ENCODE measurements at regions not wholly inside any gene's neighbourhood (a gene's known extent, or its start where the extent isn't known, plus 50 kb on each side); places are given as distances from the start of the nearest gene placed in this dataset.

DNA sequence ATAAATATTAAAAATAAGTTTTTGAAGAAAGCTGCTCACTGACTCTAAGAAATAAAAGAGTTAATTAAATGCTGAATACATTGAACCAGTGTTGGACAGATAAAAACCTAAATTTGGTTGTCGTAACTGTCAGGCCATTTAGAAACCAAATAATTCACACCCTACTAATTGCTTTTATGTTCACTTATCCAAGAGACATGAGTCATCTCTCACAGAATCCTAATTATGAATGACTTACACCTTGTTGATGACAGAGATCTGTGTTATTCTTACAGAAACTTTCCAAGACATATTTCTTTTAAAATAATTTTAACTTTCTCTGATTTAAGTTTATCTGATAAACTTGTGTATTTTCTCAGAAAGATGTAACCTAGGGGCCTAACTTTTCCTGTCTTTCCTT is 250.7 kb downstream of the IKZF2 start:
- 36 to 64% methylated on average over 1 of the region's 1 CpG for WGBS, 2 donors (ENCODE audit: low coverage in 1 of 2)
- in situ Hi-C loops (cut with MboI; ENCODE audit: low pct_ligation_motif_present in 1 of 4, low pct_unique_long_range_greater_than_20kb in 1 of 4, low sequenced_read_pairs in 3 of 4) = no loop called here
- Histone ChIP-seq H3K27me3 (no peaks in the 10 kb centered on the region), H3K9me3 (no peaks in the 10 kb centered on the region), H3K4me3 (no peak overlapping the region), H3K4me1 (peaks cover 0 to 25% (median 6%) of the 10 kb centered on the region in 4 donors), H3K36me3 (no peaks in the 10 kb centered on the region), H3K27ac (no peak overlapping the region)
- no peak for DNase-seq
- intact Hi-C loops (cut with DNase I; ENCODE audit: low total_unique reads) = no loop called here
- TF ChIP-seq, protein P1, sequence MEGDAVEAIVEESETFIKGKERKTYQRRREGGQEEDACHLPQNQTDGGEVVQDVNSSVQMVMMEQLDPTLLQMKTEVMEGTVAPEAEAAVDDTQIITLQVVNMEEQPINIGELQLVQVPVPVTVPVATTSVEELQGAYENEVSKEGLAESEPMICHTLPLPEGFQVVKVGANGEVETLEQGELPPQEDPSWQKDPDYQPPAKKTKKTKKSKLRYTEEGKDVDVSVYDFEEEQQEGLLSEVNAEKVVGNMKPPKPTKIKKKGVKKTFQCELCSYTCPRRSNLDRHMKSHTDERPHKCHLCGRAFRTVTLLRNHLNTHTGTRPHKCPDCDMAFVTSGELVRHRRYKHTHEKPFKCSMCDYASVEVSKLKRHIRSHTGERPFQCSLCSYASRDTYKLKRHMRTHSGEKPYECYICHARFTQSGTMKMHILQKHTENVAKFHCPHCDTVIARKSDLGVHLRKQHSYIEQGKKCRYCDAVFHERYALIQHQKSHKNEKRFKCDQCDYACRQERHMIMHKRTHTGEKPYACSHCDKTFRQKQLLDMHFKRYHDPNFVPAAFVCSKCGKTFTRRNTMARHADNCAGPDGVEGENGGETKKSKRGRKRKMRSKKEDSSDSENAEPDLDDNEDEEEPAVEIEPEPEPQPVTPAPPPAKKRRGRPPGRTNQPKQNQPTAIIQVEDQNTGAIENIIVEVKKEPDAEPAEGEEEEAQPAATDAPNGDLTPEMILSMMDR (IDR thresholded peaks at IDR 0.05) = no peak
- TF ChIP-seq POLR2AphosphoS5 (IDR thresholded peaks at IDR 0.05) (no peak), POLR2A (IDR thresholded peaks at IDR 0.05) (no peak), EP300 (IDR thresholded peaks at IDR 0.05; ENCODE audit: low read depth) (no peak)

DNA sequence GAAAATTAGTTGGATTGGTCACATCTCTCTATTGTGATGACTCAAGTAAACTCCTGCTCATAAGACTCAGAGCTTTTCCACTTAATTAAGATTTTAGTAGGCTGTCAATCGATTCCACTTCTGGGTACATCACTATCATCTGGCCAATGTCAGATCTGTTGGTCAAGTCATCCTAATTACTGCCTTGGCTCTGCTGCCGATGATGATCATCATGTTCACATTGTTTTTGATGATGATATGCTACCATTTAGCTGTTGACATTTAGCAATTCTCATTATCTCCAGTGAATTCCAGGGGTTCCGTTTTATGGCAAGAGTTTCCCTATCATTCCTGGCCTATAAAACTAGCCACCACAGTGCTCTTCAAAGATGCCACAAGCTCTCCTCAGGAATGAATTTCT is 253.4 kb downstream of the IKZF2 start:
- 85 to 89% methylated on average over 2 to 3 of the region's 3 CpGs for WGBS, 2 donors (ENCODE audit: low coverage in 1 of 2)
- Histone ChIP-seq H3K4me1 (peaks cover 0 to 12% (median 0%) of the 10 kb centered on the region in 4 donors), H3K9me3 (no peaks in the 10 kb centered on the region), H3K27me3 (no peaks in the 10 kb centered on the region), H3K4me3 (no peak overlapping the region), H3K27ac (no peak overlapping the region), H3K36me3 (no peaks in the 10 kb centered on the region)
- intact Hi-C loops (cut with DNase I; ENCODE audit: low total_unique reads) (no loop called here), in situ Hi-C loops (cut with MboI; ENCODE audit: low pct_ligation_motif_present in 1 of 4, low pct_unique_long_range_greater_than_20kb in 1 of 4, low sequenced_read_pairs in 3 of 4) (no loop called here)
- TF ChIP-seq, protein P1 (IDR thresholded peaks at IDR 0.05) = no peak
- TF ChIP-seq POLR2AphosphoS5 (IDR thresholded peaks at IDR 0.05) (no peak), POLR2A (IDR thresholded peaks at IDR 0.05) (no peak), EP300 (IDR thresholded peaks at IDR 0.05; ENCODE audit: low read depth) (no peak)
- DNase-seq = no peak

DNA sequence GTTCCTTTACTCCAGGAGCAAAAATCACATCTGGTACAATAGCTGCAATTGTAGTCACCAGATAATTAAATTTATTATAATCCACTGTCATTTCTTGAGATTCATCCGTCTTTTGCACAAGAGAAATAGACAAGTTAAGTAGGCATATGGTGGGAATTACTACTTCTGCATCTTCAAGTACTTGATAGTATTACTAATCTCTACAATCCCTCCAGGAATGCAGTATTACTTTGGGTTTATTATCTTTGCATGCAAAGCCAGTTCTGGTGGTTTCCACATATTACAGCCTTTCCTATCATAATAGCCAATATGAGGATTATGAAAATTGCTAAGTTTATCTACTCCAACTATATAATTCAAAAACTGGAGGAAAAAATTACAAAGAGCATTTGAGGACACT is 254.1 kb downstream of the IKZF2 start:
- intact Hi-C loops (cut with DNase I; ENCODE audit: low total_unique reads) = no loop called here
- in situ Hi-C loops (cut with MboI; ENCODE audit: low pct_ligation_motif_present in 1 of 4, low pct_unique_long_range_greater_than_20kb in 1 of 4, low sequenced_read_pairs in 3 of 4) = no loop called here
- Histone ChIP-seq H3K36me3 (no peaks in the 10 kb centered on the region), H3K9me3 (no peaks in the 10 kb centered on the region), H3K27ac (no peak overlapping the region), H3K4me1 (peaks cover 0 to 8% (median 0%) of the 10 kb centered on the region in 4 donors), H3K27me3 (no peaks in the 10 kb centered on the region), H3K4me3 (no peak overlapping the region)
- 90 to 91% methylated on average over 1 of the region's 1 CpG for WGBS, 2 donors (ENCODE audit: low coverage in 1 of 2)
- TF ChIP-seq, protein P1 (IDR thresholded peaks at IDR 0.05) = no peak
- no peak for DNase-seq

DNA sequence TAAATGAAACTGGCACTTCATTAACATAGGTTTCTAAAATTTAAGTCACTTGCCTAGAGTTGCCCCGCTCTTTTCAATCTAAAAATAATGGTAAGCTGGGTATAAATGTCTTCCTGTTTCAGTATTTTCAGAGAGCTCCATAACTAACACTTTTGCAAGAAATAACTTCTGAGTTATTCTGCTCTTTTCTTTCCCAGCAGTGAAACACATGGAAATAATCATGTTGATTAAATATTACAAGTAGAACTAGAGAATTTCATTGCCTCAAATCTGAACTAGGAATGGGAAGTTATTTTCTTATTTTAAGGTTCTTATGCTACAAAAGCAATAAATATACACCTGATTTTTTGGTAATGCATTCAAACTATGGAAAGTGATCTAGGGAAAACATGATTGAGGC is 257.4 kb downstream of the IKZF2 start:
- intact Hi-C loops (cut with DNase I; ENCODE audit: low total_unique reads) (no loop called here), in situ Hi-C loops (cut with MboI; ENCODE audit: low pct_ligation_motif_present in 1 of 4, low pct_unique_long_range_greater_than_20kb in 1 of 4, low sequenced_read_pairs in 3 of 4) (no loop called here)
- DNase-seq = no peak
- no peaks in the 10 kb centered on the region for H3K27me3 ChIP-seq
- H3K4me3 ChIP-seq = no peak overlapping the region
- H3K9me3 ChIP-seq = no peaks in the 10 kb centered on the region
- TF ChIP-seq, protein P1 (IDR thresholded peaks at IDR 0.05) = no peak
- TF ChIP-seq EP300 (IDR thresholded peaks at IDR 0.05; ENCODE audit: low read depth) = no peak
- TF ChIP-seq POLR2AphosphoS5 (IDR thresholded peaks at IDR 0.05) = no peak
- no peak overlapping the region for H3K27ac ChIP-seq
- WGBS, 2 donors (ENCODE audit: low coverage in 1 of 2) = 82 to 83% methylated on average over 1 of the region's 1 CpG
- no peaks in the 10 kb centered on the region for H3K36me3 ChIP-seq
- H3K4me1 ChIP-seq = no peaks in the 10 kb centered on the region

All from transverse colon (tissue), 4 donors.